ENCODE measurements at regions not wholly inside any gene's neighbourhood (a gene's known extent, or its start where the extent isn't known, plus 50 kb on each side); places are given as distances from the start of the nearest gene placed in this dataset.

DNA sequence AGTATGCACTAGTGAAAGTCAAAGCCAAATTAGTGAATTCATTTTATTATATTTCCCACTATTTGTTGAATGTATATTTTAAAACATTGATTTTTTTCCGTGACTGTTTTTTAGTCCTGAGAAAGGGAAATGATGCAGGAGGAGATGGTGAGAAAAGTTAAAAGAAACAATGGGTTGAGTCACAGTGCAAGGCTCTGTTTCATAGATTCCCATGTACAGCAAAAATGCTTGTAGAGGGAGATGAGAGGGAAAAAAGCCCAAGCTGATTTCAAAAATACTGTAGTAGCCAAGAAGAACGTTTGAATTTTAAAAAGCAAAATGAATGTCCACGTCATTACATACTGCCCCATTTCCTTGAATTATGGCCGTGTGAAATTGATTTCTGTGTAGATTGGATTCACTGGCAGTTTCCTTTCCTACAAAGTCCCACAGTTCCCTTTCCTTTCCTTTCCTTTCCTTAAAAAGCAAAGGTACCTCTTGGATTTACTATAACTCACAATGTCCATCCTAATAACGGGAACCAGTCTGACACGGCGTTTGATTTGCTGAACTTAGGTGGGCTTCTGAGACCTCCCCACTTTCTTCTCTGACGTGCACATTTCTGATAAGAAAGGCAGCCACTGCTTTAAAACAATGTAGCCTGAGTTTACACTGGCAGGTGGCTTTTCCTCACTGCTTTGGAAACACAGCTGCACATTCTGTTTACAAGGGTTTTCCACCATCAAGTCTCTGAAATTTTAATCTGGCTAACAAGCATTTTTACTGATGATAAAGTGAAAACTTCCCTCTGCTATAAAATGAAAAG lies 63.7 kb downstream of the SPCS3 start:
- DNase-seq, result no peak

GRCh38 chr4:176385601-176386000 lies 65.8 kb downstream of the SPCS3 start:
- no peak for DNase-seq

DNA sequence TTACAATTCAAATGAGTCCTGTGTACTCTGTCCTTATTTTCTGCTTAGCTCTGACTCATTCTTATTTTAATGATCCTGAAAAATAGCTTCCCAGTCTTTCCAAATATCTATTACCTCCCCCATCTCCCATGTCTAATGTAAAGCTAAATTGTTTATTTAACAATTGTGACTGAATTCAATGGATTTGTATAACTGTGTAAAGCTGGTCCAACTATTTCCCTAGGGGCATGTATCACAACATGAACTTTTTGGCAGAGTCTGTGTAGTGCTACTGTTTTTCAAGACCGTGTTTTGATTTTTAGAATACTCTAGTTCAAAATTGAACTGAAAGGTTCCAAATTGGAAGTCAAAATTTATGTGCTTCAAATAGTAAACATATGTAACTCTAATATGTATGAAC lies 67.8 kb downstream of the SPCS3 start:
- peak; percentile 52 for DNase-seq

DNA sequence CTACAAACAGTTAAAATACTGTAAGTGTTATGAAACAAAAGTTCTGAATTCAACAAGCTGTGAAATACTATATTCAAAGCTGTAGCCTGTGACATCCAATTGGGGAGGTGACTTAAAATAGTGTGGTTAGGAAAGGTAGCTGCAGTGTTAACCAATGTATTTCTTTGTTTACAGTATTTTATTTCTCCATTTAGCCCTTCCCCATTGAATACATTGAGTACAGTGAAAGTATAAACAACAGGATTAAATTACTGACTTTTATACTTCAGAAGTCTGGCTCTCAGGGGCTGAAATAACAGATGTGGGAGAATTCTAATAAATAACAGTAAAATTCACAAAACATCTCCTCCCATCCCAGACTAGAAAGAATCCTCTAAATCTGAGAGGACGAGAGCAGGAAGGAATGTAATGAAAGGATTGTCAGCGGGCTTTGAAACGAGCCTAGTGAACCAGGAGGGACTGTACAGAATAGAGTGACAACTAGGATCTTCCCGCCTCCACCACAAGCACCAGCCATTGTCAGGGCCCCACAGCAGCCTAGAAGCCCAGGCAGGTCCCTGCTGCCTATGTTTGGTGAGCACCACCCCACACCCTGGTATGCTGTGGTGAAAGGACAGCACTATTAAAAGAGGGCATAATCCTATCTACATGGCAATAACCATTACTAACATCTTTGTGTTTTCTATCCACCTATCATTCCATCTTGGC lies 73.7 kb downstream of the SPCS3 start:
- no peak for DNase-seq

DNA sequence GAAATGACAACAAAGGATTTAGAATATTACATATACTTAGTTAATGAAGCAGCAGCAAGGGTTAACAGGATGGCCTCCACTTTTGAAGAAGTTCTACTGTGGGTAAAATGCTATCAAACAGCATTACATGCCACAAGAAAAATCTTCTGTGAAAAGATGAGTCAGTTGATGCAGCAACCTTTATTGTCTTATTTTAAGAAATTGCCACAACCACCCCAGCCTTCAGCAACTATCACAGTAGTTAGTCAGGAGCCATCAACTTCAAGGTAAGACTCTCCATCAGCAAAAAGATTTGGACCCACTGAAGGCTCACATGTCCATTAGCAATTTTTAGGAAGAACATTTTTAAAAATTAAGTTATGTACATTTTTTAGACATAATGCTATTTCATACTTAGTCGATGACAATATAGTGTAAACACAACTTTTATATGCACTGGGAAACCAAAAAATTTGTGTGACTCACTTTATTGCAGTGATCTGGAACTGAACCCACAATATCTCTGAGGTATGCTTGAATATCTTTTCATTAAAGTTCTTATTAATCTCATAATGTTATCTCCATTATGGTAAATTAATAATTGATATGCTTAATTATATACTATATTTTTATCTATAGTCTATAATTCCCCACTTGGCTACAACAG lies 81.2 kb downstream of the SPCS3 start:
- no peak for DNase-seq

GRCh38 chr4:176404621-176405020 lies 84.9 kb downstream of the SPCS3 start:
- DNase-seq, result no peak

- no peak for DNase-seq
These were observed 86.5 kb downstream of the SPCS3 start for GRCh38 chr4:176406297-176406696.

GRCh38 chr4:176406736-176407135 lies 87.0 kb downstream of the SPCS3 start:
- no peak for DNase-seq

DNA sequence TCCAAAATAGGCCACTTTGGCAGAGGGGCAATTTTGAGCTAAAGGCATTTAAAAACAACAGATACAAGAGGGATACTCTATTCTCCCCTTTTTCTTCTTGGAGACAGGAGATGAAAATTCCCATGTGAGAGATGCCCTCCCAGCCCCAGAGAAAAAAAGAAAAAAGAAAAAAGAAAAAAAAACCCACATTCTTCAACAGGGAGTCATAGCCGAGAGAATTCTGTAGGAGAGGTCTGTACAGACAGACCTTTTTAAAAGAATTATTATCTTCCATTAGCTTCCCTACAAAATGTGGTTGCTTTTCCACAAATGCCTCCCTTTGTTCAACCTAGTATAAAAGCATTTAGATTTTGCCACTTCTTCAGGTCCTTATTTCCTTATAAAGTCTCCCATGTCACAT lies 89.9 kb downstream of the SPCS3 start:
- no peak for DNase-seq

DNA sequence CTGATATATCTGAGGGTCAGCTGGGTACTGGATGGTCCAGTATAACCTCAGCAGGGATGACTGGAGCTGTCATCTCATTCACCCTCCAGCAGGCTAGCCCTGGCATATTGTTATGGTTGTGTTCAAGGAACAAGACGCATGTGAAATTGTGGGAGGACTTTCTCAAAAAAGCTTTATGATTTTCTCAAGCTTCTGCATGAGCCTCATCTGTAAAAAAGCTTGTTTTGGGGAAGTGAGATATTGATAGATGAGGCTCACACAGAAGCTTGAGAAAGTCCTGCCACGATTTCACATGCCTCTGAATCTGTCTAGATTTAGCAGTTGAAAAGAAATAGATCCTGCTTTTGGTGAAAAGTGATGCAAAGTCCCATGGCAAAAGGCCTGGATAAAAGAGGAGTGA lies 93.4 kb downstream of the SPCS3 start:
- no peak for DNase-seq

GRCh38 chr4:176422001-176422400 lies 102.2 kb downstream of the SPCS3 start:
- DNase-seq, result no peak

DNA sequence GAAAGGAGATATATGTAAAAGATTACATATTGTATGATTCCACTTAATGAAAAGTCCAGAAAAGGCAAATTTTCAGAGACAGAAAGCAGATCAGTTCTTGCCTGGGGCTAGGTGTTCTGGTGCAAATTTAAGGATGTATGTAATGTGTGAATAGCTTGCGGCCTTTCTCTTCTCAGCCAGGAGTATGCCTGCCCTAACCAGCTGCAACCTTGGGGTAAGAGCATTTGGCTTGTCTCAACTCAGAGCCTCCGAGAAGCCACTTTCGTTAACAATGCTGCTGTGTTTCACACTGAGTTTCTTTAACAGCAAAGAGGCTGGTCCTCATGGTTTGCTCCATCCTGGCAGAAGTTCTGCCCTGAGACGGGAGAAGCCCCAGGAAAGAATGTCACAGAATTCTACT lies 102.7 kb downstream of the SPCS3 start:
- no peak for DNase-seq

DNA sequence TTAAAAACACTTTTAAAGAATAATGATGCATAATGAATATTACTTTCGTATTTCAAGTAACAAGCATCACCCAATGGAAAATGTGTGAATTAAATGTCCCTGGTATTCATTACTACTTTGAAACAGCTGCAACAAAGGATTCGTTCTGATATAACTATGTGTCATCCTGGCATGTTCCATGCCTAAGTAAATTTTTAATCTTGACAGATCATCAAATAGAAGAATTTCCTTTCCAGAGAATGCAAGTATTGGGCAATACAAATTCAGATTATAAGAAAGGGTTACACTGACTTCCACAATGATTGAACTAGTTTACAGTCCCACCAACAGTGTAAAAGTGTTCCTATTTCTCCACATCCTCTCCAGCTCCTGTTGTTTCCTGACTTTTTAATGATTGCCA lies 105.3 kb downstream of the SPCS3 start:
- no peak for DNase-seq

GRCh38 chr4:176432811-176433540 lies 113.2 kb downstream of the SPCS3 start:
- DNase-seq, result no peak

DNA sequence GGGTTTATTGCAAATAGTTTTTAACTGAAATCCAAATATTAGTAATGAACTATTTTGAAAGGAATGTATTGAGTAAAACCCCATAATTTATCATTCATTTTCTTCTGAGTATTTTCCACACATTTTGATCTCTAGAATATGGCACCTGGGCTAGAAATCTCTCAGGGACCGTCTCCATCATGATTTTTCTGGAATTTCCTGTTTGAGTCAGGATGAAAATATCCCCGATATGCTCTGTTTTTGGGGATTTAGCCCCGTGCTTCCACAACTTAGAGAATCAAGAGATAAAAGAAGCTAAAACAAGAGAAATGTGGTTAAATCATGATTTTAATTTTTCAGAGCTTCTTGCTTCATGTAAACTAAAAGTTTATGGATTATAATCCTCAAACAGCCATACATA lies 114.2 kb downstream of the SPCS3 start:
- DNase-seq, result no peak

- no peak for DNase-seq
These were observed 116.1 kb downstream of the SPCS3 start for GRCh38 chr4:176435901-176436292.

- no peak for DNase-seq
These were observed 116.7 kb downstream of the SPCS3 start for GRCh38 chr4:176436293-176436973.

GRCh38 chr4:176437756-176438155 lies 118.0 kb downstream of the SPCS3 start:
- no peak for DNase-seq

GRCh38 chr4:176438401-176438800 lies 118.6 kb downstream of the SPCS3 start:
- no peak for DNase-seq

GRCh38 chr4:176439611-176440010 lies 119.8 kb downstream of the SPCS3 start:
- DNase-seq, result no peak

DNA sequence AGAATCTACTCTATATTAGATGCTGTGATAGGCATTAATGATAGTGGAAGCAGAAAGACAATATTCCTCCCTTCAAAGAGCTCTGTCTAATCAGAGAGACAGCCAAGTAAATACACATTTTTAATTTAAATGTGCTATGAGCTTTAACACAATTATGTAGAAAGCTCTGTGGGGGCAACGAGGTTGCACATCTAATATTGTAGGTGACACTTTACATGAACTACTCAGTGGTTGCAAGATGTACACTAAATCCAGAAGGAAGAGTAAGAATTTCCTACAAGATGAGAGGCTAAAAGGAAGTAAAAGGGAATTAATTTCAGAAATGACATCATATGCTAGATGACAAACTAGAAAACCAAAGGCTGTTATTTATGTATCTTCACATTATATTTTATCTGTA lies 120.9 kb downstream of the SPCS3 start:
- DNase-seq, result no peak

GRCh38 chr4:176441594-176441993 lies 121.8 kb downstream of the SPCS3 start:
- no peak for DNase-seq

DNA sequence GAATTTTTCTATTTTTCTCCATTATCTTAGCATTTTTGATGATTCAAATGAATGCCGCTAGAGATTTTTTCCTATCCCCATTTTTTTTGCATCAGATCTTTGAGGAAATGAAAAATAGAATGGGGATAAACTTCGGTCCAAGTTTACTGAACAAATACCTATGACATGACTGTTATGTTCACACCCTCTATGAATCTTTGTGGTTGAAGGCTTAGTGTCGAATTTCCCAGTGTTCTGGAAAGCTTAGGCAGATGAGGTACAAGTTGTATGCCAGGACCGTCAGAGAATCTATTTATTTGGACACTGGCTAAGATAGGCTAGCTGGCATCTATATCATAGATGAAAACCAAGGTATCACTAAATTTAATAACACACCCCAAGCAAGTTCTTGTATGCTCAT lies 123.4 kb downstream of the SPCS3 start:
- no peak for DNase-seq

Measured in NCI-H2081 treated with DMSO at 0.1 percent for 48 hours (cell line).